Natural killer cell treated with Interleukin-12 subunit alpha and Interleukin-12 subunit beta and Interleukin-15 and Interleukin-18, amount 100 ng/mL, for 72 hours (primary cell): ENCODE measurements at regions not wholly inside any gene's neighbourhood (a gene's known extent, or its start where the extent isn't known, plus 50 kb on each side); places are given as distances from the start of the nearest gene placed in this dataset.

Source experiments
- ATAC-seq, 2 donors: fragments of 150-1000 bp; cut with Tn5 transposase in 1 of 2; sonication (Bioruptor Pico), chemical (Tn5 transposase) in 1 of 2; 2 replicates each; pipeline ENCODE4 v1.10.0; 2021
- DNase-seq: peaks from one replicate; pipeline ENCODE4 v3.0.0; 2022; ENCODE audit warnings: low spot score
- H3K27ac Mint-ChIP-seq, 2 donors: 1 replicate in 1 of 2; 2 replicates in 1 of 2; pipeline ENCODE4 v1.8.0; 2022; ENCODE audit warnings: mixed read lengths in 2 of 2, mild to moderate bottlenecking in 1 of 2, moderate library complexity in 1 of 2
- H3K27me3 Mint-ChIP-seq, 2 donors: 1 replicate in 1 of 2; 2 replicates in 1 of 2; pipeline ENCODE4 v1.8.0; 2022; ENCODE audit warnings: mixed read lengths in 2 of 2
- H3K36me3 Mint-ChIP-seq: one replicate; pipeline ENCODE4 v1.8.0; 2022; ENCODE audit warnings: mixed read lengths
- H3K4me1 Mint-ChIP-seq, 2 donors: 1 replicate in 1 of 2; 2 replicates in 1 of 2; pipeline ENCODE4 v1.8.0; 2022; ENCODE audit warnings: low read depth in 2 of 2, mixed read lengths in 2 of 2, mild to moderate bottlenecking in 1 of 2
- H3K4me3 Mint-ChIP-seq: one replicate; pipeline ENCODE4 v1.8.0; 2022; ENCODE audit warnings: mixed read lengths
- H3K9me3 Mint-ChIP-seq: 2 replicates; pipeline ENCODE4 v1.8.0; 2022; ENCODE audit warnings: mixed read lengths

GRCh38 chr15:36370731-36371112 is 208.7 kb upstream of the CDIN1 start:
- no peak for DNase-seq
- ATAC-seq, result no peak
- Mint-ChIP-seq H3K4me1 (no peaks in the 10 kb centered on the region), H3K27me3 (no peaks in the 10 kb centered on the region), H3K36me3 (no peaks in the 10 kb centered on the region), H3K9me3 (peaks cover 10% of the 10 kb centered on the region), H3K4me3 (no peak overlapping the region), H3K27ac (no peak overlapping the region)

- peaks cover 7% of the 10 kb centered on the region for H3K9me3 Mint-ChIP-seq
- DNase-seq, result no peak
- H3K27me3 Mint-ChIP-seq, result no peaks in the 10 kb centered on the region
- no peaks in the 10 kb centered on the region for H3K36me3 Mint-ChIP-seq
- no peaks in the 10 kb centered on the region for H3K4me1 Mint-ChIP-seq
- ATAC-seq, result no peak
- no peak overlapping the region for H3K27ac Mint-ChIP-seq
- no peak overlapping the region for H3K4me3 Mint-ChIP-seq
These were observed 207.9 kb upstream of the CDIN1 start for GRCh38 chr15:36371509-36371908.

DNA sequence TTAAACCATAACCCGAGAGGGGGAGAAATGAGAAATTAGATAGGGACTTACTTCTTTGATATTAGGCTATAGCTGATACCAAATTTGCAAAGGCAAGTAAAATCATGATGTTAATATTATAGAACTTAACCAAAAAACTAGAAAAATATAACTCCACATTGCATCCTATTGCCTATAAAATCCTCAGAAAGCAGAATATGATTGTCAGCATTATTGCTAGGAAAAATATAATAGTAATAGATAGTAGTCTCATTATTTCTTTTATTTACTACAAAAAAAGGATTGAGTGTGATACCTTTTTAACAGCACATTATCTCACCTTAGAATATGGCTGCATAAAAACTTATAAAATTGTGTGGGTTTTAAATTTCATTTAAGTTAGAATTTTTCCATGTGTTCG is 206.5 kb upstream of the CDIN1 start:
- Mint-ChIP-seq H3K27ac (no peak overlapping the region), H3K27me3 (no peaks in the 10 kb centered on the region), H3K4me1 (no peaks in the 10 kb centered on the region), H3K9me3 (peaks cover 10% of the 10 kb centered on the region), H3K4me3 (no peak overlapping the region), H3K36me3 (no peaks in the 10 kb centered on the region)
- ATAC-seq (no peak), DNase-seq (no peak)

DNA sequence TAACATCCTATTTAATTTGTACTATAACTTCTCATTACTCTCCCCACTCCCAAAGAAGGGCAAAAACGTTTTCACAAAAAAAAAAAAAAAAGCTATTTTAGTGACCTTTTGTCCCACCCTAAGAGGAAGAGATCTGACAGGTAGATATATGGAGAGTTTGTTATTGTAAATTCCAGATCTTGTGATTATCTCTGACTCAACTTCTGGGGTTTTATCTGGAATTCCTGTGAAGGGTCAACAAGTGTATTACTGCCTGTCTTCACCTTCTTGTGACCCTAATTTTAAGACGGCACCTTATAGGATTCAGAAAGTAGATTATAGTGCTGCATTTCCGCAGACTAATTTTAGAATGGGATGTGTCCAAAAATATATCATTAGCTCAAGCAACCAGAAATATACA is 205.9 kb upstream of the CDIN1 start:
- Mint-ChIP-seq H3K4me3 (no peak overlapping the region), H3K36me3 (no peaks in the 10 kb centered on the region), H3K27me3 (no peaks in the 10 kb centered on the region), H3K27ac (no peak overlapping the region), H3K4me1 (no peaks in the 10 kb centered on the region), H3K9me3 (peaks cover 13% of the 10 kb centered on the region)
- no peak for ATAC-seq
- no peak for DNase-seq

DNA sequence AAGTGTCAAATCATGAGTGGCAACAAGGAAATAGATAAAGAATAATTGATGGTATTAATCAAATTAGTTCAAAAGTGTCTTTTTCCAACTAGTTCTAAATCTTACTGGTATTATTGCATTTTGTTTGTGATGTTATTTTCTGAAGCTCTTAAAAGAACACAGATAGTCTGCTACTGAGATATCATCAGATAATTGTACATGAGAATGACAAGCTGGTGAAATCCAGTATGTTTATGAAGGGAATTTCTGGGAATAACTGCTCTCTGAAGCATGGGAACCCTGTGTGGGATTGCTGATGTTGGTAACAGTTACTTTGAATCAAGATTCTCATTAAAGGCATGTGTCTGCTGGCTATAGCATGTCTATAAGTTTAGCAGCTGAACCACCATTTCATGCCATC is 190.3 kb upstream of the CDIN1 start:
- no peaks in the 10 kb centered on the region for H3K4me1 Mint-ChIP-seq
- peaks cover under 1% of the 10 kb centered on the region for H3K36me3 Mint-ChIP-seq
- no peak for ATAC-seq
- DNase-seq, result no peak
- no peak overlapping the region for H3K27ac Mint-ChIP-seq
- H3K9me3 Mint-ChIP-seq, result peaks cover 2% of the 10 kb centered on the region
- no peak overlapping the region for H3K4me3 Mint-ChIP-seq
- no peaks in the 10 kb centered on the region for H3K27me3 Mint-ChIP-seq

DNA sequence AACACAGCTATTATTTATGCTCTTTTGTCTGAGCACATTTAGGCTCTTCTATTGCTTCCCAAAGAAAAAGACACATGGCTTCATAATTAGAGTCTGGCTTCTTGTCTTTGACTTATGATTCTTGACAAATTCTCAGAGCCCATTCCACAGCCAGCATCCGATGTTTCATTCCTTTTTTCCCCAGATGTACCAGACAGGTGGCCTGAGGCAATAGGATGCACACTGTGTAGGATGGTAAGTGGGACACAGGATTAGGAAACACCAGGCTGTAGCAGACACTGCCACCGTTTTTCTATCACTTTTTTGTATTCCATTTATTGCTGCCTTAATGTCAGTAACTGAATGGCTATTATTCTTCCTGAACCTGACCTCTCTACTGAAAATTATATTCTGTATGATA is 188.9 kb upstream of the CDIN1 start:
- Mint-ChIP-seq H3K36me3 (peaks cover 5% of the 10 kb centered on the region), H3K9me3 (peaks cover 5% of the 10 kb centered on the region), H3K4me1 (no peaks in the 10 kb centered on the region), H3K4me3 (no peak overlapping the region), H3K27ac (no peak overlapping the region), H3K27me3 (no peaks in the 10 kb centered on the region)
- no peak for ATAC-seq
- DNase-seq, result no peak

GRCh38 chr15:36392676-36393266 is 186.7 kb upstream of the CDIN1 start:
- no peak overlapping the region for H3K4me3 Mint-ChIP-seq
- DNase-seq, result no peak
- peaks cover 5% of the 10 kb centered on the region for H3K9me3 Mint-ChIP-seq
- ATAC-seq, result no peak
- H3K4me1 Mint-ChIP-seq, result no peaks in the 10 kb centered on the region
- no peak overlapping the region for H3K27ac Mint-ChIP-seq
- no peaks in the 10 kb centered on the region for H3K27me3 Mint-ChIP-seq
- peaks cover 5% of the 10 kb centered on the region for H3K36me3 Mint-ChIP-seq

DNA sequence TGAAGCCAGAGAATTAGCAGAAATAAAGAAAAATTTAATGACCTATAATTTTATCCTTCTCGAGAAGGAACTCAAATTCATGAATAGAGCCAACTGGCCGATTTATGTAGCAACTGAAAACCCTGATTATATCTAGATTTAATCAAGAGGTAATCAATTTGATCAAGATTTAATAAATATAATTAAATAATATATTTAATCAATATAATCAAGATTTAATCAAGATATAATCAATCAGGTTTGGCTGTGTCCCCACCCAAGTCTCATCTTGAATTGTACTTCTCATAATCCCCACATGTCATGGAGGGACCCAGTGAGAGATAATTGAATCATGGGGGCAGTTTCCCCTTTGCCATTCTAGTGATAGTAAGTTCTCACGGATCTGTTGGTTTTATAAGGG is 181.2 kb upstream of the CDIN1 start:
- no peaks in the 10 kb centered on the region for H3K27me3 Mint-ChIP-seq
- no peak overlapping the region for H3K4me3 Mint-ChIP-seq
- no peak overlapping the region for H3K27ac Mint-ChIP-seq
- ATAC-seq (no peak), DNase-seq (no peak)
- H3K4me1 Mint-ChIP-seq, result no peaks in the 10 kb centered on the region
- H3K9me3 Mint-ChIP-seq, result peaks cover 8% of the 10 kb centered on the region
- H3K36me3 Mint-ChIP-seq, result peaks cover 5% of the 10 kb centered on the region

DNA sequence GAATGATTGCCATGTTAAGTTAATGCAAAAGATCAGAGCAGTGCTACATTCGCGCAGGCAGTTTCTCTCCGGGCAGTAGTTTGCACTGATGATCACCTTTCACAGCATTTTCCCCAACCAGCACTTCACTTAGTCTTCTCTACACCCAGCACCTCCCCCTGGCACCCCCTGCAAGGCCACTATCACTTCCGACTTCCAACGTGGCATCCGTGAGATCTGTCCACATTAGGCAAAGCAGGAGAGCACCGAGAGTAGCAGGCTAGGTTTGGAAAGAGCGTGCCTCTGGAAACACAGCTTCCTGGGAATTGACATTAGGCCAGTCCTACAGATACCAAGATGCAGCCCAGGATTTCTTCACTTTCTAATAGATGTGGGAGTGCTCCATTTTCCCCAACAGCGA is 180.2 kb upstream of the CDIN1 start:
- no peaks in the 10 kb centered on the region for H3K27me3 Mint-ChIP-seq
- no peak overlapping the region for H3K27ac Mint-ChIP-seq
- no peaks in the 10 kb centered on the region for H3K4me1 Mint-ChIP-seq
- no peak for ATAC-seq
- no peak overlapping the region for H3K4me3 Mint-ChIP-seq
- H3K36me3 Mint-ChIP-seq, result peaks cover 2% of the 10 kb centered on the region
- DNase-seq, result no peak
- peaks cover 6% of the 10 kb centered on the region for H3K9me3 Mint-ChIP-seq

- DNase-seq (no peak), ATAC-seq (no peak)
- peaks cover 3% of the 10 kb centered on the region for H3K9me3 Mint-ChIP-seq
- H3K4me3 Mint-ChIP-seq, result no peak overlapping the region
- H3K4me1 Mint-ChIP-seq, result no peaks in the 10 kb centered on the region
- H3K27ac Mint-ChIP-seq, result no peak overlapping the region
- H3K27me3 Mint-ChIP-seq, result no peaks in the 10 kb centered on the region
- no peaks in the 10 kb centered on the region for H3K36me3 Mint-ChIP-seq
These were observed 178.4 kb upstream of the CDIN1 start for GRCh38 chr15:36400936-36401585.

DNA sequence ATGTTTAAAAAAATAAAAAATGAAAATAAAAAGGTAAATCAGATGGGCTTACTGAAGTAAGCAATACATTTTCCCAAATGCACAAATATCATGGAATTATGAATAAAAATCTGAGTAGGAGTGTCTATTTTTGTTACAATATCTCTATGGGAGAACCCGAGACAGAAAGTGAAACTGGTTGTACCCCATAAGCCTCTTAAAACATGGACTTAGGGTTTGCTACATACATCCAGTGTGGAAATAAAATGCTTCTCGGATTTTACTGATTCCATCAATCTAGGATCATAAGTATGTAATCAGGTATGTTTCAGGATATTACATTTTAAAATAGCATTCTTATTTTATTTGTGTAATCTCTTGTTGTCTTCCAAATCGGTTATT is 177.8 kb upstream of the CDIN1 start:
- H3K27me3 Mint-ChIP-seq, result no peaks in the 10 kb centered on the region
- no peaks in the 10 kb centered on the region for H3K36me3 Mint-ChIP-seq
- peaks cover 3% of the 10 kb centered on the region for H3K9me3 Mint-ChIP-seq
- DNase-seq, result no peak
- no peaks in the 10 kb centered on the region for H3K4me1 Mint-ChIP-seq
- H3K4me3 Mint-ChIP-seq, result no peak overlapping the region
- no peak for ATAC-seq
- H3K27ac Mint-ChIP-seq, result no peak overlapping the region

DNA sequence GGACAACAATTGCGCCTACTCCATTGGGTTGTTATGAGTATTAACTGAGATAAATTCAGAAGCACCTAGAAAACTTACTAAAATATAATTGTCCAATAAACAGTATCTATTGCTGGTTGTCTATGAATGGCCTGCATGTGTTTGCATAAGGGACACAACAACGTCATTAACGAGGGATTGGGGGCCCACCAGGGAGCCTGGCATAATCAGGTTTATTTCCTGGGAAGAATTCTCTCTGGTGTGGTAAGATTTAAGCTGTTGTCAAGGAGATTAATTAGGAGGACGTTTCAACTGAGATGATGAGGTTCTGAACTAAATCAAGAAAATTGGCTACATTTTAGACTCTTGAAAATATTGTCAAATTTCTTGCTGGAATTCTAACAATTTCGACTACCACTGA is 176.1 kb upstream of the CDIN1 start:
- DNase-seq (no peak), ATAC-seq (no peak)
- no peaks in the 10 kb centered on the region for H3K4me1 Mint-ChIP-seq
- H3K4me3 Mint-ChIP-seq, result no peak overlapping the region
- no peaks in the 10 kb centered on the region for H3K27me3 Mint-ChIP-seq
- no peaks in the 10 kb centered on the region for H3K36me3 Mint-ChIP-seq
- peaks cover 7% of the 10 kb centered on the region for H3K9me3 Mint-ChIP-seq
- H3K27ac Mint-ChIP-seq, result no peak overlapping the region

- Mint-ChIP-seq H3K36me3 (no peaks in the 10 kb centered on the region), H3K27me3 (no peaks in the 10 kb centered on the region), H3K9me3 (peaks cover 4% of the 10 kb centered on the region), H3K4me3 (no peak overlapping the region), H3K4me1 (no peaks in the 10 kb centered on the region), H3K27ac (no peak overlapping the region)
- DNase-seq (no peak), ATAC-seq (no peak)
These were observed 173.1 kb upstream of the CDIN1 start for GRCh38 chr15:36406366-36406765.

DNA sequence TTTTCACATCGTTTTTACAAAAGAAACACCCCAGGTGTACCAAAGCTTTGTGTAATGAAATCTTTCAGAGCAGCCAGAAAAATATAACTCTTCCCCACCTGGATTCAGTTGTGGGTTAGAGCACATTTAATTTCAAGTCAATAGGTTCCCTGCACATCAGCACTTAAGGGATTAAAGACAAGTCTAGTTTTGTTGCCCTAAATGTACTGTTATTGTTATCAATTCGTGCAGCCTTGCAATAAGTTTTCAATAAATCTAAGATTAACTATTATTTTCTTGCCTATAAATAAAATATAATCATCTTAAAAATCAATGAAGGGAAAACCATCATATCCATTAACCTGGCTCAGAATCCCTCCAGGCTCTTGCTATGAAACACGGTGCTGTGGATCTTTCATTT is 172.5 kb upstream of the CDIN1 start:
- Mint-ChIP-seq H3K36me3 (no peaks in the 10 kb centered on the region), H3K27me3 (no peaks in the 10 kb centered on the region), H3K4me3 (no peak overlapping the region), H3K4me1 (no peaks in the 10 kb centered on the region), H3K9me3 (peaks cover 4% of the 10 kb centered on the region), H3K27ac (no peak overlapping the region)
- no peak for DNase-seq
- no peak for ATAC-seq

DNA sequence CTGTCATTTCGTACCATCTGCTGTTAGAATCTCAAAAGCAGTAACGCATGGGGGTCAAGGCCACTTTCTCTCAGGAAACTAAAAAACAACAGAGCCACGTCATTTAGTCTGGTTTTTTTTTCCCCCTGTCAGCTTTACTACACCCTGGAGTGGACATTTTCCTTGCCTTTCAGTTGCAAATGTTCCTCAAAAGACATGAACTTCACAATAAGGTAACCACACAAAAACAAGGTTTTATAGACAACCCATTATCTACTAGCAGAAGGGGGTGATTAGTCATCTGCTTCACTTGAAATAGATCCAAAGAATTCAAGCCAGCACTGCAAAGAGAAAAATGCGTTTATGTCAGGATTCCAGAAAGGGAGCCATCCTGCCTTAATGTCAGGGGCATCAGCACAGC is 171.8 kb upstream of the CDIN1 start:
- no peak overlapping the region for H3K4me3 Mint-ChIP-seq
- H3K4me1 Mint-ChIP-seq, result no peaks in the 10 kb centered on the region
- no peak for DNase-seq
- H3K9me3 Mint-ChIP-seq, result peaks cover 7% of the 10 kb centered on the region
- ATAC-seq, result no peak
- H3K27ac Mint-ChIP-seq, result no peak overlapping the region
- H3K36me3 Mint-ChIP-seq, result no peaks in the 10 kb centered on the region
- no peaks in the 10 kb centered on the region for H3K27me3 Mint-ChIP-seq
